ENCODE measurements at regions not wholly inside any gene's neighbourhood (a gene's known extent, or its start where the extent isn't known, plus 50 kb on each side); places are given as distances from the start of the nearest gene placed in this dataset.

- Histone ChIP-seq H3K4me1 (ENCODE audit: control insufficient read depth, insufficient read depth, low read length) (no peaks in the 10 kb centered on the region), H3K4me3 (ENCODE audit: low read length) (no peak overlapping the region), H3K9me3 (ENCODE audit: control insufficient read depth, low read length) (no peaks in the 10 kb centered on the region), H3K27ac (ENCODE audit: low read length) (no peak overlapping the region), H3K27me3 (ENCODE audit: control insufficient read depth, insufficient read depth) (no peaks in the 10 kb centered on the region)
- WGBS = 78% methylated on average over 3 of the region's 3 CpGs
- intact Hi-C loops (cut with DNase I) = no loop called here
- DNase-seq = no peak
- ATAC-seq = no peak
Measured at GRCh38 chr9:103700195-103700962, 393.7 kb upstream of the SMC2 start.

DNA sequence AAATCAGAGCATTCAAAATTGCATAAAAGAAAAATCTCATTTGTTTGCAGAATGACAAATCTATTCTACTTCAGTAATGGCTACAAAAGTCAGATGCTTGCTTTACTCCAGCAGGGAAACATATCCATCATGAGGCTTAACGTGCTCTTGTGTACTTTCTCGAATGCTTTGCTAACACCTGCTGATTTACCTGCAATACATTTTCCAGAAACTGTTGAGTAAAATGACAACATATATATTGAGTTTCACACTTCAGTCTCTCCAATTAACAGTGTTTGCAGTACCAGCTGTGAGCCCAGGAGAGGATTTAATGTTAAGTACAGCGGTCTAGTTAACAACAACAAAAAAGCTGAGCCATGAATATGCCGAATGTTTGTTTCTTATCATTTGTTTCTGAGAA is 391.5 kb upstream of the SMC2 start:
- 58% methylated on average over 4 of the region's 4 CpGs for WGBS
- no peaks in the 10 kb centered on the region for H3K4me1 ChIP-seq (ENCODE audit: control insufficient read depth, insufficient read depth, low read length)
- H3K27ac ChIP-seq (ENCODE audit: low read length) = no peak overlapping the region
- H3K4me3 ChIP-seq (ENCODE audit: low read length) = no peak overlapping the region
- no peak for DNase-seq
- intact Hi-C loops (cut with DNase I) = no loop called here
- H3K9me3 ChIP-seq (ENCODE audit: control insufficient read depth, low read length) = no peaks in the 10 kb centered on the region
- ATAC-seq = no peak
- no peaks in the 10 kb centered on the region for H3K27me3 ChIP-seq (ENCODE audit: control insufficient read depth, insufficient read depth)

DNA sequence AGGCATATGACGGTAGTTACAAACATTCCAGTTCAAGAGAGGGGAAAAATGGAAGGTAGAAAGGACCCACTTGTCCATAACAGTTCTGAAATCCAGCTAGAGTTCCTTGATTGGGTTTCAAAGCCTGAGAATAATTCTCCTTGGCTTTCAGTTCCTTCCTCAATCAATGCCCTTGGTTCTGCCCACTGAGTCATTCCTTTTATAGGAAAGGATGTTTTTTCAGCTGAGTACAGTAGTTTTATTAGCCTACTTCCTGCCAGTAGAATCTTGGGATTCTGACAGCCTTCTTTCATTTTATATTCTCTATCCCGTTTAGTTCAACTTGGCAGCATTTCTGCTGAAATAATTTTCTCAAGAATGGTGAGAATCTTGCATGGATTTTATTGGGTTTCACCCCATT is 386.9 kb upstream of the SMC2 start:
- H3K4me1 ChIP-seq (ENCODE audit: control insufficient read depth, insufficient read depth, low read length) = no peaks in the 10 kb centered on the region
- WGBS = 59% methylated on average over 2 of the region's 2 CpGs
- ATAC-seq = no peak
- no peaks in the 10 kb centered on the region for H3K27me3 ChIP-seq (ENCODE audit: control insufficient read depth, insufficient read depth)
- no peaks in the 10 kb centered on the region for H3K9me3 ChIP-seq (ENCODE audit: control insufficient read depth, low read length)
- no peak for DNase-seq
- H3K27ac ChIP-seq (ENCODE audit: low read length) = no peak overlapping the region
- no peak overlapping the region for H3K4me3 ChIP-seq (ENCODE audit: low read length)
- intact Hi-C loops (cut with DNase I) = no loop called here

- intact Hi-C loops (cut with DNase I) = no loop called here
- Histone ChIP-seq H3K4me1 (ENCODE audit: control insufficient read depth, insufficient read depth, low read length) (no peaks in the 10 kb centered on the region), H3K27ac (ENCODE audit: low read length) (no peak overlapping the region), H3K4me3 (ENCODE audit: low read length) (no peak overlapping the region), H3K27me3 (ENCODE audit: control insufficient read depth, insufficient read depth) (no peaks in the 10 kb centered on the region), H3K9me3 (ENCODE audit: control insufficient read depth, low read length) (no peaks in the 10 kb centered on the region)
- ATAC-seq (no peak), DNase-seq (no peak)
Measured at GRCh38 chr9:103709366-103709765, 384.7 kb upstream of the SMC2 start.

- Histone ChIP-seq H3K4me3 (ENCODE audit: low read length) (no peak overlapping the region), H3K27me3 (ENCODE audit: control insufficient read depth, insufficient read depth) (no peaks in the 10 kb centered on the region), H3K27ac (ENCODE audit: low read length) (no peak overlapping the region), H3K9me3 (ENCODE audit: control insufficient read depth, low read length) (no peaks in the 10 kb centered on the region), H3K4me1 (ENCODE audit: control insufficient read depth, insufficient read depth, low read length) (no peaks in the 10 kb centered on the region)
- no peak for DNase-seq
- WGBS = 67% methylated on average over 3 of the region's 3 CpGs
- intact Hi-C loops (cut with DNase I) = no loop called here
- no peak for ATAC-seq
Measured at GRCh38 chr9:103713631-103714030, 380.5 kb upstream of the SMC2 start.

- no peak overlapping the region for H3K4me3 ChIP-seq (ENCODE audit: low read length)
- H3K4me1 ChIP-seq (ENCODE audit: control insufficient read depth, insufficient read depth, low read length) = no peaks in the 10 kb centered on the region
- WGBS = 76% methylated on average over 1 of the region's 1 CpG
- ATAC-seq (no peak), DNase-seq (no peak)
- no peak overlapping the region for H3K27ac ChIP-seq (ENCODE audit: low read length)
- H3K9me3 ChIP-seq (ENCODE audit: control insufficient read depth, low read length) = no peaks in the 10 kb centered on the region
- H3K27me3 ChIP-seq (ENCODE audit: control insufficient read depth, insufficient read depth) = no peaks in the 10 kb centered on the region
- intact Hi-C loops (cut with DNase I) = no loop called here
Measured at GRCh38 chr9:103714992-103715391, 379.1 kb upstream of the SMC2 start.

- intact Hi-C loops (cut with DNase I) = no loop called here
- Histone ChIP-seq H3K9me3 (ENCODE audit: control insufficient read depth, low read length) (no peaks in the 10 kb centered on the region), H3K27ac (ENCODE audit: low read length) (no peak overlapping the region), H3K27me3 (ENCODE audit: control insufficient read depth, insufficient read depth) (no peaks in the 10 kb centered on the region), H3K4me1 (ENCODE audit: control insufficient read depth, insufficient read depth, low read length) (no peaks in the 10 kb centered on the region), H3K4me3 (ENCODE audit: low read length) (no peak overlapping the region)
- ATAC-seq (no peak), DNase-seq (no peak)
- 71% methylated on average over 2 of the region's 2 CpGs for WGBS
Measured at GRCh38 chr9:103721056-103721455, 373.1 kb upstream of the SMC2 start.

- no peak for DNase-seq
- no peaks in the 10 kb centered on the region for H3K4me1 ChIP-seq (ENCODE audit: control insufficient read depth, insufficient read depth, low read length)
- intact Hi-C loops (cut with DNase I) = no loop called here
- no peak overlapping the region for H3K4me3 ChIP-seq (ENCODE audit: low read length)
- 62% methylated on average over 3 of the region's 3 CpGs for WGBS
- ATAC-seq = no peak
- H3K9me3 ChIP-seq (ENCODE audit: control insufficient read depth, low read length) = no peaks in the 10 kb centered on the region
- no peaks in the 10 kb centered on the region for H3K27me3 ChIP-seq (ENCODE audit: control insufficient read depth, insufficient read depth)
- no peak overlapping the region for H3K27ac ChIP-seq (ENCODE audit: low read length)
Measured at GRCh38 chr9:103730866-103731265, 363.2 kb upstream of the SMC2 start.

- H3K4me3 ChIP-seq (ENCODE audit: low read length) = no peak overlapping the region
- intact Hi-C loops (cut with DNase I) = no loop called here
- ATAC-seq = no peak
Measured at GRCh38 chr9:103731541-103731940, 362.6 kb upstream of the SMC2 start.

DNA sequence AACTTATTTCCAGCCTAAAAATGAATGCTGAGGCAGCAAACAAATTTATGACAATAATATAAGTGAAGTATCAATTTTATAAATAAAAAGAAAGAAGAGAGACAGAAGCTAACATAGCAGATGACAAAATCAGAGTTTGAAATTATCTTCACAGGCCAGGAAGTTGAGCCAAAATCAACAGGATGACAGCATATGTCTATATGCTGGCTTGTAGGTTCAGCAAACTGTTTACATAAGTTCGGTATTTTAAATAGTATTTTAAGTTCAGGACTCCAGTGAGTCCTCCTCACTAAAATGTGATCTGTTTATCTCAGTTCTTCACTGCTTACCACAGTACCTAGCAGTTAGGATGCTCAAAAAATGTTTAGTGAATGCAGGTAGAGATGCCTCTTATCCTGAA is 359.6 kb upstream of the SMC2 start:
- ATAC-seq (no peak), DNase-seq (no peak)
- intact Hi-C loops (cut with DNase I) = no loop called here
- Histone ChIP-seq H3K27me3 (ENCODE audit: control insufficient read depth, insufficient read depth) (no peaks in the 10 kb centered on the region), H3K27ac (ENCODE audit: low read length) (no peak overlapping the region), H3K4me3 (ENCODE audit: low read length) (no peak overlapping the region), H3K9me3 (ENCODE audit: control insufficient read depth, low read length) (no peaks in the 10 kb centered on the region), H3K4me1 (ENCODE audit: control insufficient read depth, insufficient read depth, low read length) (no peaks in the 10 kb centered on the region)
- WGBS = 32% methylated on average over 1 of the region's 1 CpG

More at GRCh38 chr9:103731541-103731940, 362.6 kb upstream of the SMC2 start:
- no peak for DNase-seq
- 35% methylated on average over 2 of the region's 2 CpGs for WGBS
- Histone ChIP-seq H3K9me3 (ENCODE audit: control insufficient read depth, low read length) (no peaks in the 10 kb centered on the region), H3K27ac (ENCODE audit: low read length) (no peak overlapping the region), H3K4me1 (ENCODE audit: control insufficient read depth, insufficient read depth, low read length) (no peaks in the 10 kb centered on the region), H3K27me3 (ENCODE audit: control insufficient read depth, insufficient read depth) (no peaks in the 10 kb centered on the region)

GRCh38 chr9:103755441-103755840 is 338.7 kb upstream of the SMC2 start:
- Histone ChIP-seq H3K4me1 (ENCODE audit: control insufficient read depth, insufficient read depth, low read length) (no peaks in the 10 kb centered on the region), H3K9me3 (ENCODE audit: control insufficient read depth, low read length) (no peaks in the 10 kb centered on the region), H3K4me3 (ENCODE audit: low read length) (no peak overlapping the region), H3K27ac (ENCODE audit: low read length) (no peak overlapping the region), H3K27me3 (ENCODE audit: control insufficient read depth, insufficient read depth) (no peaks in the 10 kb centered on the region)
- 70% methylated on average over 2 of the region's 2 CpGs for WGBS
- DNase-seq (no peak), ATAC-seq (no peak)
- intact Hi-C loops (cut with DNase I) = no loop called here

DNA sequence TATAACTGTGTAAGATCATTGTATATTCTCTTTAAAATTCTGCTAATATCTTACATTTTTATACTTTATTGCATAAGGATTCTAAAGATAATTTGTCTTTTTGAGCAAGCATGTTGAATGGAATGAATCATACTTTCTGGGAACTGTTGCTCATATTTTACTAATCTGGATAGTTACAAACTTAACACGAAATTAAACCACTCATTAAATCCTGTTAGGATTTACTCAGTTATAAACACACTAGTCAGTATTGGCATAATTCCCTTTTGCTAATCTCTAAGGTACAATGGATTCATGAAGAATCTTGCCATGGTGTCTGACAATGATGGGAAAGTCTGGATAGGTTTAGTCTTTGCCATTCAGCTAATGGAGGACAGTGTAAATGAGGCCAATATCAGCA is 338.1 kb upstream of the SMC2 start:
- no peak overlapping the region for H3K27ac ChIP-seq (ENCODE audit: low read length)
- no peaks in the 10 kb centered on the region for H3K9me3 ChIP-seq (ENCODE audit: control insufficient read depth, low read length)
- WGBS = 43% methylated on average over 1 of the region's 1 CpG
- ATAC-seq (no peak), DNase-seq (no peak)
- intact Hi-C loops (cut with DNase I) = no loop called here
- H3K4me1 ChIP-seq (ENCODE audit: control insufficient read depth, insufficient read depth, low read length) = no peaks in the 10 kb centered on the region
- H3K27me3 ChIP-seq (ENCODE audit: control insufficient read depth, insufficient read depth) = no peaks in the 10 kb centered on the region
- no peak overlapping the region for H3K4me3 ChIP-seq (ENCODE audit: low read length)

Measured in right cardiac atrium (tissue), 5 donors.